K562 (cell line): ENCODE measurements at regions not wholly inside any gene's neighbourhood (a gene's known extent, or its start where the extent isn't known, plus 50 kb on each side); places are given as distances from the start of the nearest gene placed in this dataset.

Experiments used
- ATAC-seq: fragments of 200-7000 bp; cut with Tn5 transposase; 3 replicates; pipeline ENCODE4 v1.9.1; 2020; ENCODE audit warnings: moderate library complexity
- BruUV-seq: library from RNA; stranded (reverse); fragments of 400-500 nt; replicated peaks from 2 replicates; lab custom pipeline; 2021; lab: Mats Ljungman, UMichigan
- CTCF ChIA-PET: fragments of 300-600 bp; formaldehyde crosslinking; extraction: SDS; loops from one replicate; lab custom pipeline; 2021; ENCODE audit warnings: low intra/inter-chr PET ratio; lab: Yijun Ruan, JAX
- POLR2A ChIA-PET: fragments of 300-600, 350-650 bp; sonication (Branson Sonifier 250); formaldehyde crosslinking; extraction: SDS; loops from one replicate; lab custom pipeline; 2021; ENCODE audit warnings: antibody characterized with exemption, inconsistent platforms; lab: Yijun Ruan, JAX
- DNase-seq, 4 experiments: peaks; one replicate each; pipeline versions ENCODE4 v3.0.0 to v3.0.0-alpha.2; 2011 to 2018; ENCODE audit warnings: low spot score in 3 of 4, mixed read lengths in 3 of 4; ENCODE audit errors: extremely low read depth in 1 of 4
- FAIRE-seq: peaks from 2 replicates; lab custom pipeline; 2011; peaks lifted over from hg19 to GRCh38; lab: Jason Lieb, UNC
- H2AFZ ChIP-seq: 2 replicates; pipeline ENCODE4 v1.6.0; 2011; ENCODE audit warnings: low read depth, low read length, control low read depth, inconsistent platforms
- H3K27ac ChIP-seq: fragments of 200-600 bp; 3 replicates; pipeline ENCODE4 v1.8.0; 2011; ENCODE audit warnings: low read depth, mild to moderate bottlenecking, control low read depth, inconsistent platforms, low read length, moderate library complexity, mixed read lengths; ENCODE audit errors: extremely low read depth
- H3K27me3 ChIP-seq, 2 experiments: fragments of 300-600 bp in 1 of 2; 2 replicates in 1 of 2; 3 replicates in 1 of 2; pipeline versions ENCODE4 v1.6.0 to v1.8.0; 2011; ENCODE audit warnings: inconsistent platforms in 2 of 2, low read length in 2 of 2, mild to moderate bottlenecking in 1 of 2, mixed read lengths in 1 of 2, moderate library complexity in 1 of 2; ENCODE audit not compliant: control insufficient read depth in 2 of 2, insufficient read depth in 2 of 2
- H3K36me3 ChIP-seq: fragments of 300-600 bp; 3 replicates; pipeline ENCODE4 v1.8.0; 2011; ENCODE audit warnings: mild to moderate bottlenecking, low read length, inconsistent platforms; ENCODE audit not compliant: control insufficient read depth, insufficient read depth
- H3K4me1 ChIP-seq, 2 experiments: fragments of 200-600 bp in 1 of 2; replicated peaks in 1 of 2; 2 replicates in 1 of 2; 3 replicates in 1 of 2; pipeline versions ENCODE4 v1.5.1 to v1.8.0; 2011; ENCODE audit warnings: inconsistent platforms in 2 of 2, low read length in 2 of 2, mild to moderate bottlenecking in 1 of 2, mixed read lengths in 1 of 2, moderate library complexity in 1 of 2; ENCODE audit not compliant: control insufficient read depth in 2 of 2, insufficient read depth in 2 of 2
- H3K4me2 ChIP-seq: 2 replicates; pipeline ENCODE4 v1.6.1; 2011; ENCODE audit warnings: low read length, control low read depth, inconsistent platforms, mixed read lengths; ENCODE audit not compliant: insufficient read depth
- H3K4me3 ChIP-seq: fragments of 200-600 bp; sonication (generic), shearing (Covaris generic); 2 replicates; pipeline ENCODE4 v1.5.1; 2016; ENCODE audit warnings: control low read depth, inconsistent platforms
- H3K79me2 ChIP-seq: fragments of 200-600 bp; 3 replicates; pipeline ENCODE4 v1.8.0; 2011; ENCODE audit warnings: low read length, inconsistent platforms; ENCODE audit not compliant: control insufficient read depth, insufficient read depth
- H3K9ac ChIP-seq, 2 experiments: 2 replicates each; pipeline versions ENCODE4 v1.6.0 to v1.6.1; 2011; ENCODE audit warnings: low read depth in 2 of 2, low read length in 2 of 2, control low read depth in 1 of 2, inconsistent platforms in 1 of 2, mild to moderate bottlenecking in 1 of 2, mixed read lengths in 1 of 2; ENCODE audit not compliant: insufficient read depth in 1 of 2
- H3K9me1 ChIP-seq: one replicate; pipeline ENCODE4 v1.6.0; 2011; ENCODE audit warnings: inconsistent platforms, mild to moderate bottlenecking, low read length, moderate library complexity; ENCODE audit not compliant: control insufficient read depth, insufficient read depth
- H3K9me3 ChIP-seq: replicated peaks from 2 replicates; pipeline ENCODE4 v1.5.1; 2011; ENCODE audit warnings: low read depth, low read length, inconsistent platforms; ENCODE audit not compliant: control insufficient read depth, insufficient read depth
- H4K20me1 ChIP-seq: replicated peaks from 2 replicates; pipeline ENCODE4 v1.6.1; 2011; ENCODE audit warnings: low read length, inconsistent platforms, mixed read lengths; ENCODE audit not compliant: control insufficient read depth, insufficient read depth
- ARHGAP35 ChIP-seq: fragments of 450-650 bp; IDR thresholded peaks from 2 replicates; pipeline ENCODE4 v1.6.1; 2018; ENCODE audit not compliant: partially characterized antibody
- ARID3B ChIP-seq: fragments of 250-450 bp; sonication (Bioruptor Pico); IDR thresholded peaks from 2 replicates; pipeline ENCODE4 v1.4.0; 2020; ENCODE audit warnings: borderline replicate concordance
- ELF2 ChIP-seq: fragments of 250-450 bp; sonication (Bioruptor Pico); IDR thresholded peaks from 2 replicates; pipeline ENCODE4 v1.5.0; 2021; ENCODE audit warnings: mild to moderate bottlenecking
- ESRRA ChIP-seq: fragments of 450-650 bp; IDR thresholded peaks from 2 replicates; pipeline ENCODE4 v1.6.1; 2014; ENCODE audit warnings: low read depth, mild to moderate bottlenecking, moderate library complexity, borderline replicate concordance
- EZH2 ChIP-seq: IDR thresholded peaks from 2 replicates; pipeline ENCODE4 v1.6.1; 2012; ENCODE audit warnings: low read depth, mild to moderate bottlenecking, inconsistent platforms, low read length, borderline replicate concordance
- MAZ ChIP-seq, 2 experiments: fragments of 450-650 bp in 1 of 2; sonication (generic) in 1 of 2; formaldehyde crosslinking; IDR thresholded peaks in 1 of 2; conservative IDR thresholded peaks in 1 of 2; 2 replicates each; pipeline versions ENCODE4 v1.4.0 to v1.5.0; 2020; ENCODE audit warnings: mild to moderate bottlenecking in 1 of 2, missing genetic modification reagents in 1 of 2
- NFYB ChIP-seq: IDR thresholded peaks from 2 replicates; pipeline ENCODE4 v1.6.1; 2011; ENCODE audit warnings: mild to moderate bottlenecking, moderate library complexity; ENCODE audit not compliant: insufficient read length; ENCODE audit errors: extremely low read depth
- RBM22 ChIP-seq: fragments of 200-400 bp; formaldehyde crosslinking; IDR thresholded peaks from 2 replicates; pipeline ENCODE4 v1.6.1; 2018; ENCODE audit warnings: low read length, low read depth; ENCODE audit not compliant: poor library complexity, severe bottlenecking
- TBP ChIP-seq: optimal IDR thresholded peaks from 2 replicates; pipeline ENCODE3; 2011; ENCODE audit warnings: low read depth, low read length, improper control_type of control experiment
- WGBS: fragments of 100-300 bp; shearing (Covaris generic); methylation state at CpG from one replicate; pipeline ENCODE4 v1.1.6; 2016; ENCODE audit warnings: low coverage, mixed read lengths; ENCODE audit not compliant: insufficient coverage; ENCODE audit errors: missing lambda C conversion rate; 5-methylcytosine and 5-hydroxymethylcytosine counted together
- in situ Hi-C: fragments of 300-500 bp; cut with MboI; formaldehyde crosslinking; loops from 4 replicates; pipeline ENCODE4 v1.15.0; 2018; ENCODE audit warnings: inconsistent platforms, mixed read lengths
- intact Hi-C: fragments of 100-400 bp; cut with micrococcal nuclease; formaldehyde crosslinking; loops from 2 replicates; pipeline ENCODE4 v1.14.2; 2022

- in situ Hi-C loops (no loop called here), intact Hi-C loops (no loop called here)
- ChIA-PET CTCF (no interaction called here), POLR2A (no interaction called here)
- DNase-seq = no peak
- Histone ChIP-seq H3K79me2 (no peaks in the 10 kb centered on the region), H3K9ac (no peak overlapping the region), H3K27me3 (peaks cover 13 to 26% of the 10 kb centered on the region in 2 experiments), H2AFZ (no peak overlapping the region), H3K9me3 (no peaks in the 10 kb centered on the region), H4K20me1 (no peaks in the 10 kb centered on the region), H3K9me1 (no peaks in the 10 kb centered on the region), H3K4me1 (no peaks in the 10 kb centered on the region), H3K4me2 (no peak overlapping the region), H3K36me3 (no peaks in the 10 kb centered on the region), H3K4me3 (no peak overlapping the region), H3K27ac (no peak overlapping the region)
- WGBS = 0% methylated on average over 12 of the region's 12 CpGs
- FAIRE-seq = no peak
- no peak for TF ChIP-seq NFYB
- no peak for TF ChIP-seq MAZ (CRISPR knock-in tag; conservative IDR thresholded peaks at IDR 0.05 in 1 of 2, IDR thresholded peaks at IDR 0.05 in 1 of 2)
- no peak for TF ChIP-seq EZH2
- TF ChIP-seq ESRRA = no peak
- TF ChIP-seq ARID3B (CRISPR knock-in tag) = no peak
- no peak for TF ChIP-seq ELF2 (CRISPR knock-in tag)
- no peak for TF ChIP-seq TBP
- no peak for TF ChIP-seq ARHGAP35
- TF ChIP-seq RBM22 = no peak
- no peak for ATAC-seq
- no TSS peak for BruUV-seq
Measured at GRCh38 chr5:38165435-38165834, 92.9 kb upstream of the EGFLAM start.
